ENCODE measurements at regions not wholly inside any gene's neighbourhood (a gene's known extent, or its start where the extent isn't known, plus 50 kb on each side); places are given as distances from the start of the nearest gene placed in this dataset.
A peak's percentile ranks its signal among the peaks of the same experiment; 100 is the strongest.

- TF ChIP-seq NR2F2 (IDR thresholded peaks at IDR 0.05) = peak; percentile 50
- no peak for TF ChIP-seq REST (IDR thresholded peaks at IDR 0.05)
- no peak for TF ChIP-seq FOXA2 (IDR thresholded peaks at IDR 0.05)
- Histone ChIP-seq H3K27me3 (ENCODE audit: control insufficient read depth in 4 of 4, insufficient read depth in 4 of 4, low read length in 3 of 4) (no peaks in the 10 kb centered on the region), H3K36me3 (ENCODE audit: control insufficient read depth in 4 of 4, insufficient read depth in 3 of 4, low read depth in 1 of 4, low read length in 3 of 4) (no peaks in the 10 kb centered on the region), H3K4me1 (ENCODE audit: control insufficient read depth in 4 of 4, insufficient read depth in 4 of 4, low read length in 3 of 4) (peaks cover 0 to 9% (median 3%) of the 10 kb centered on the region in 4 donors), H3K9me3 (ENCODE audit: control insufficient read depth in 4 of 4, low read length in 3 of 4) (no peaks in the 10 kb centered on the region), H3K4me3 (ENCODE audit: low read depth in 1 of 3, low read length in 3 of 3) (no peak overlapping the region), H3K9ac (ENCODE audit: low read depth in 1 of 2, low read length in 2 of 2) (no peak overlapping the region), H3K27ac (ENCODE audit: low read depth in 1 of 2, low read length in 2 of 2) (peak overlapping the region; percentile 8 to 40)
- DNase-seq (ENCODE audit: low spot score) = no peak
- 61% methylated on average over 6 of the region's 6 CpGs for WGBS
Measured at GRCh38 chr13:109874484-109875454, 88.4 kb upstream of the IRS2 start.

GRCh38 chr13:109873351-109874123 lies 87.2 kb upstream of the IRS2 start:
- peaks cover 0 to 19% (median 10%) of the 10 kb centered on the region in 4 donors for H3K4me1 ChIP-seq (ENCODE audit: control insufficient read depth in 4 of 4, insufficient read depth in 4 of 4, low read length in 3 of 4)
- DNase-seq (ENCODE audit: low spot score) = no peak
- H3K9ac ChIP-seq (ENCODE audit: low read depth in 1 of 2, low read length in 2 of 2) = no peak overlapping the region
- TF ChIP-seq RXRA (IDR thresholded peaks at IDR 0.05) (no peak), NR2F2 (IDR thresholded peaks at IDR 0.05) (no peak), JUND (IDR thresholded peaks at IDR 0.05) (no peak), FOXA1 (IDR thresholded peaks at IDR 0.05) (no peak), GABPA (IDR thresholded peaks at IDR 0.05 in 1 of 2, conservative IDR thresholded peaks at IDR 0.05 in 1 of 2) (no peak), CTCF (IDR thresholded peaks at IDR 0.05; ENCODE audit: low read depth, low read length, missing input control) (no peak), HNF4G (IDR thresholded peaks at IDR 0.05) (no peak), RAD21 (IDR thresholded peaks at IDR 0.05) (no peak), ZBTB33 (IDR thresholded peaks at IDR 0.05) (no peak), HNF4A (conservative IDR thresholded peaks at IDR 0.05) (no peak), MAX (IDR thresholded peaks at IDR 0.05) (no peak), FOXA2 (IDR thresholded peaks at IDR 0.05) (no peak), ATF3 (IDR thresholded peaks at IDR 0.05) (no peak), REST (IDR thresholded peaks at IDR 0.05) (no peak)
- H3K4me3 ChIP-seq (ENCODE audit: low read depth in 1 of 3, low read length in 3 of 3) = no peak overlapping the region
- H3K27me3 ChIP-seq (ENCODE audit: control insufficient read depth in 4 of 4, insufficient read depth in 4 of 4, low read length in 3 of 4) = no peaks in the 10 kb centered on the region
- H3K27ac ChIP-seq (ENCODE audit: low read depth in 1 of 2, low read length in 2 of 2) = no peak overlapping the region
- no peaks in the 10 kb centered on the region for H3K36me3 ChIP-seq (ENCODE audit: control insufficient read depth in 4 of 4, insufficient read depth in 3 of 4, low read depth in 1 of 4, low read length in 3 of 4)
- no peaks in the 10 kb centered on the region for H3K9me3 ChIP-seq (ENCODE audit: control insufficient read depth in 4 of 4, low read length in 3 of 4)
- 94% methylated on average over 17 of the region's 17 CpGs for WGBS
